GM21390 (cell line): ENCODE measurements at regions not wholly inside any gene's neighbourhood (a gene's known extent, or its start where the extent isn't known, plus 50 kb on each side); places are given as distances from the start of the nearest gene placed in this dataset.
"Not testable (repeated sequence)": the region's sequence is repeated elsewhere in the genome, so short reads cannot be mapped to it uniquely, and the experiment has no call there.

Source experiments
- ATAC-seq: cut with Tn5 transposase; IDR thresholded peaks from one replicate; pipeline ENCODE4 v1.9.1; 2021; ENCODE audit not compliant: unreplicated experiment

DNA sequence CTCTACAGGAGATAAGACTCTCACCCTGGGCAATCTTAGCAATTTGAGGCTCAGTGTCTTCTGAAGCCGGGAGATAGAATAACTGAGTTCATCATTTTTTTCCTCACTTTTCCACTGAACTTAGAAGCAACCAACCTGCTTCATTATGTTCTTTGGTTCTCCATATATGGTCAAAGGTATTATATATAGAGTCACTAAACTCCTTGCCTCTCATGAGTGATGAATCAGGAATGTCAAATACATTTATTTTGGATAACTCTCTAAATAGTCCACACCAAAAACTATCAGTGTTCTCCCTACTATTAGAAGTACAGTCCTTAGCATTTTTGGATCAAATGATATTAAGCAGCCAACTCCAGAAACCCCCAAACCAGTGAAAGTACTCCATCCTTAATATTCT lies 421.5 kb upstream of the EPHA5 start:
- no peak for ATAC-seq

GRCh38 chr4:66073961-66074360 lies 403.7 kb upstream of the EPHA5 start:
- no peak for ATAC-seq

DNA sequence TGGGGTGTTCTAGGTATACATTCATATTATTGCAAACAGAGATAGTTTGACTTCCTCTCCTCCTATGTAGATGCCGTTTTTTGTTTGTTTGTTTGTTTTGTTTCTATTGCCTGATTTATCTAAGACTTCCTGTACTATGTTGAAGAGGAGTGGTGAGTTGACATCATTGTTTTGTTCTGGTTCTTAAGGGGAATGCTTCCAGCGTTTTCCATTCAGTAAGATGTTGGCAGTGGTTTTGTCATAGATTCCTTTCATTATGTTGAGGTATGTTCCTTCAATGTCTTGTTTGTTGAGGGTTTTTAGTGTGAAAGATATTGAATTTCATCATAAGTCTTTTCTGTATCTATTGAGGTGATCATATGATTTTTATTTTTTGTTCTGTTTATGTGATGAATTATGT lies 401.6 kb upstream of the EPHA5 start:
- ATAC-seq = no peak

- no peak for ATAC-seq
Measured at GRCh38 chr4:66062921-66063320, 392.6 kb upstream of the EPHA5 start.

- ATAC-seq = no peak
Measured at GRCh38 chr4:66062044-66062443, 391.8 kb upstream of the EPHA5 start.

DNA sequence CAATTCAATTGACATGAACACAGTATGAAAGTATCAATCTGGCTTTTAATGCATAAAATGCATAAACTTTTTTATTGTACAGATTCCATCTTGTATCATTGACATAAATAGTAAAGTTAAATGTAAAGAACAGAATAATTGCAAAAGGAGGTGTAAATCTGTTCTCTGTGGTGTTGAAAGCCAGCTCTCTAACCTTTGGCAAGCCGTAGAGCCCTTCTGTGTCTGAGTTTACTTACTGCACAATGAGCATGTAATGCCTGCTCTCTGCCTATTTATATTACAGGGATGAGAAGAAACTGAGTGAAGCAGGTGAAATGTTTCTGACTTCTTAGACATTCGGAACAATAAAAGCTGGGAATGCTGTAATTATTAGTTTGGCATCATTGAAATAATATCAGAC lies 389.3 kb upstream of the EPHA5 start:
- no peak for ATAC-seq

GRCh38 chr4:66059136-66059535 lies 388.8 kb upstream of the EPHA5 start:
- ATAC-seq = no peak

DNA sequence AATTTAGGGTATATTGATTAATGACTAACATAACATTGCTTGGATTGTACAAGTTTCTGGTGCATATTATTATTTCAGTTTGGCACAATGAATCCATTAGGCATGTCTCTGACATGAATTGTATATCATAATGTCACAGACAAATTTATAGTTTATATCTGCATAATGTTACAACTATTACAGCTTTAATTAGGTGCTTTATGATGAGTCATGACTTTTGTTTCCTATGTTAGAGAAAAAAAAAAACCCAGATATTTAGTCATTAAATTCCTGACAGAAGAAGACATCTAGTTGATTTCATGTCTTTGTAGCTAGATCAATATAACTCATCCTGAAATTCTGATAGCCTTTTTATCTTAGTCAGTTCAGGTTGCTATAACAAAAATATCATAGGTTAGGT lies 385.7 kb upstream of the EPHA5 start:
- no peak for ATAC-seq

GRCh38 chr4:66052426-66052825 lies 382.1 kb upstream of the EPHA5 start:
- ATAC-seq = no peak

DNA sequence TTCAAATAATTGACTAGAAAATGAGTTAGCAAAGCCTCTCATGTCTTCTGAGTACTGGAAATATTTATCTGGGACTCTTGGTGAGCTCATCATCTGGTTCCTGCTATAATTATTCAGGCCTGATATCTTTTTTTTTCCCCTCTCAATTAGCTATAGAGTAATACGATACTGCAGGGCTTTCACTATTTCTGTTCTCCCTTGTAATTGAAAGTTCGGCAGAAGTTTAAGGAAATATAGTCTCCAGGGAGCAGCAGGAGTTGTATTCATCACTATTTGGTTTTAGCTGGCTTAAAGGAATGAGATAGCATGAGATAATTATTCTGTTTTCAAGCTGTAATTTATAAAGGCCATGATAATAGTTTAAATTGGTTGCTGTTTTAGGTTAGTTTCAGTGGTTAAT lies 378.6 kb upstream of the EPHA5 start:
- ATAC-seq = no peak

DNA sequence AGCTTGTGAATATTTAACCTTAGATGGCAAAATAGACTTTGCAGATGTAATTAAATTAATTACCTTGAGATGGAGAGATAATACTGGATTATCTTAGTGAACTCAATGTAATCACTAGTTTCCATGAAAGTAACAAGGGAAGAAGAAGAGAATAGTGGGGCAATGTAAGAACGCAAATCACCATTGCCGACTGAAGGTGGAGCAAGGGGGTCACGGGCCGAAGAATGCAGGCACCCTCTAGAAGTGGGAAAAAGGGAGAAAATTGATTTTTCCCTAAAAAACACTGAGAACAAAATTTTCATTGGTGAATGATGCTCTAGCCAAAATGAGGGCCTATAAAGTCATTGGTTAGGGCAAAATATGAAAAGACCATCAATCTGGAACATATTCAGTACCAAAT lies 375.6 kb upstream of the EPHA5 start:
- no peak for ATAC-seq

DNA sequence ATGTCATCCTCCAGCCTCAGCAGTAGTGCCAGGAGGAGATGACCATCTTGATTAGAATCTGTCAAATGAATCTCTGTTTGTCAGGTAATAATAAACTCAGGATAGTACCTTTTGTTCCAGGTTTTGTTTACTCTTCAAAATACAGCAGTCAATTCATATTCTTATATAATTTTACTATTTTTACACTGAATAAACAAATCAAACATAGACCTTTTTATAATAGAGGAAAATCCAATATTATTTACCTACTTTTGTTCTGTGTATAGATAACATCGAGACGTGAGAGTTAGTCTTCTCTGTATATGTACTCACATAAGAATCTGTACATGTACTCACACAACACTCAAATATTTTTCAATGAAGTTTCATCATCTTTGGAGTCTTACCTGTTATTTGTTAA lies 365.4 kb upstream of the EPHA5 start:
- ATAC-seq = no peak

DNA sequence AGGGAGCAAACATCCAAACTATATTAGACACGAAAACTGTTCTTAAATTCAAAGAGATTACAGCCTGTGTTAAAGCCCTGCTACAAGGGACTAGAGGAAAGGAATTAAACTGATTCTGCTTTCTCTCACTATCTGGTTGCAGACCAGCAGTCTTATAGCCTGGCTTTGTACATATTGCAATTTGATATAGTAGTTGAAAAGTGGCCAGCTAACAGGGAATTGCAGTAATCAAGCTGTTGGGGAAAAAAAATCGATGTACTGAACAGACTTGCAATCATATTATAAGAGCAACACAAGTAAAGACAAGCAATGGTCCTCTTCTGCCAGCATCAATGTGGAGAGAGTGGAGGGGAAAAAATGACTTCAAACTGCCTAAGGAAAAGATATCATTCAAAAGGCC lies 364.4 kb upstream of the EPHA5 start:
- no peak for ATAC-seq

GRCh38 chr4:66034262-66034661 lies 364.0 kb upstream of the EPHA5 start:
- no peak for ATAC-seq

- no peak for ATAC-seq
Measured at GRCh38 chr4:66032571-66032970, 362.3 kb upstream of the EPHA5 start.

DNA sequence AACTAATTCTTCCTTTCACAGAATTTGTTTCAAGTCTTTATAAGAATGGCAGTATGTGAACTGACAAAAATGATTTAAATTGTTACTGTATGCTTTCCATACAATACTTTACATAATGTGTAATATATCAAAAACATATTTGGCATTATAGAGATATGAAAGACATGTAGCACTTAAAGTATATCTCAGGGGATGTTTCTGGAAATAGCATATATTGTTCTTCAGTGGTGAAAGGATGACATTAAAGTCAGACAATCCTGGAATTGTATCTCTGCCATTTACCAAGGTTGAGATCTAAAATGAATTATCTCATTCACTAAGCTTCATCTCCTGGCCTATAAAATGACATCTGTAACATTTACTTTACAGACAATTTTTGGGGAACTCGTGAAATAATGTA lies 358.4 kb upstream of the EPHA5 start:
- ATAC-seq = no peak

DNA sequence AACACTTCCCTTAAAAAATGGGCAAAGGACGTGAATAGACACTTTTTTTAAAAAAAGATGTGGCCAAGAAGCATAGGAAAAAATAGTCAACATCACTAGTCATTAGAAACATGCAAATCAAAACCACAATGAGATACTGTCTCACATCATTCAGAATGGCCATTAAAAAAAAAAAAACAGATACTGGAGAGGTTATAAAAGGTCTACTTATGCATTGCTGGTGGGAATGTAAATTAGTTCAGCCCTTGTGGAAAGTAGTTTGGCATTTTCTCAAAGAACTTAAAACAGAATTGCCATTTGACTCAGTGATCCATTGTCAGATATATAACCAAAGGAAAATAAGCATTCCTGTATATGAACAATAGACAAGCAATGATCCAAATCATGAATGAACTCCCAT lies 352.8 kb upstream of the EPHA5 start:
- no peak for ATAC-seq

- no peak for ATAC-seq
Measured at GRCh38 chr4:66017671-66018070, 347.4 kb upstream of the EPHA5 start.

DNA sequence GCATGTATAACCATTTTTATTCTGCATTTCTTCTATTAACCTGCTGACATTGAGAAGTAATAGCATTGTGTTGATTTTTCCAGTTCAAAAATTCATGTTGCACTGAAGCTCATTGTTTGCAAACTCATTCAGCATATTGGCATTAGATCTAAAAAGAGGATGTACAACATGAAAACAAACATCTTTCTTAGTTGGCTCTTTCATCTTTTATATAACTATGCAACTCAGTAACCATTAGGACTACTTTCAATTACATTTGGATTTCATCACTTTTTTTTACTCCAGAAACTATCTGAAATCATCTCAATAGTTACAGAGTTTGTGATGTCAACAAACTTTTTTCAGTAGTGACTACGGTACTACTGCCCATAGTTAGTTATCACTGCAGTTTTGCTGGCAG lies 346.0 kb upstream of the EPHA5 start:
- no peak for ATAC-seq

DNA sequence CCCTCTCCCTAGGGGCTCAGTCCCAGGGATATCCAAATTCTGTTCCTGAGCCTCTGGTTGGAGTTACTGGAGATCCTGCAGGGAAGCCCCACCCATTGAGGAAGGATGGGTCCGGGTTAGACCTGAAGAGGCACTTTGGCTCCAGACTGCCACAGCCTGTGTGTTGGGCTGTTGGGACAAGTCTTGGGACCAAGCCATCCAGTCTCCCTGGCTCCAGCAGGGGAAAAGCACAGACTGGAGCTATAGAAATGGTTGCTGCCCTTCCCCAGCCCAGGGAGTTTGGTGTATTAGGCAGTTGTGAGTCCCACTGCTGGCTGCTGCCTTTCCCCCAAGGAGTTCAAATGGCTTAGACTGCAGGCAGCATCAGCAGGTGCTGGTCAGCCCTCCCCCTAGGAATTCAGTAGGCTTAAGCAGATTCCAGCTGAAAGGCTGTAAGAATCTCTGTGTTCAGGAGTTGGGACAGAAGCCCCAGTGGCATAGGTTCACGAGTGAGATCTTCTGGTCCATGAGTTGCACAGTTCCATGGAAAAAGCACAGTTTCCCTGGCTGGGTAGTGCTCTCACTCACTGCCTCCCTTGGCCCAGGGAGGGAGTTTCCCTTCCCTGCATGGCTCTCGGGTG lies 344.0 kb upstream of the EPHA5 start:
- ATAC-seq = no peak

- no peak for ATAC-seq
Measured at GRCh38 chr4:66000510-66001117, 330.3 kb upstream of the EPHA5 start.

- no peak for ATAC-seq
Measured at GRCh38 chr4:65999518-65999871, 329.2 kb upstream of the EPHA5 start.

GRCh38 chr4:65998807-65999517 lies 328.7 kb upstream of the EPHA5 start:
- not testable (repeated sequence) for ATAC-seq
